RPMI8226 (cell line): ENCODE measurements at regions not wholly inside any gene's neighbourhood (a gene's known extent, or its start where the extent isn't known, plus 50 kb on each side); places are given as distances from the start of the nearest gene placed in this dataset.
"Not testable (repeated sequence)": the region's sequence is repeated elsewhere in the genome, so short reads cannot be mapped to it uniquely, and the experiment has no call there.

Source experiments
- DNase-seq: peaks from one replicate; pipeline ENCODE4 v3.0.0-alpha.2; 2015

DNA sequence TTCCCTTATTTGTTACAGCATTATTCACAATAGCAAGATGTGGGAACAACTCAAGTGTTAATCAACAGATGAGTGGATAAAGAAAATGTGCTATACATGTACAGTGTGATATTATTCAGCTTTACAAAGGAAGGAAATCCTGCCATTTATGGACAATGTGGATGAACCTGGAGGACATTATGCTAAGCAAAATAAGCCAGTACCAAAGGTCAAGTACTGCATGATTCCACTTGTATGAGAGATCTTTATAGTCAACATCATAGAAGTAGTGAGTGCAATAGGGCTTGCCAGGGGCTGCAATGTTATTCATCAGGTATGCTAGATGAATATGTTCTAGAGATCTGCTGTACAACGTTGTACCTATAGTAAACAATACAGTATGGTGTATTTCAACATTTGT lies 138.5 kb upstream of the AGR3 start:
- DNase-seq: no peak

DNA sequence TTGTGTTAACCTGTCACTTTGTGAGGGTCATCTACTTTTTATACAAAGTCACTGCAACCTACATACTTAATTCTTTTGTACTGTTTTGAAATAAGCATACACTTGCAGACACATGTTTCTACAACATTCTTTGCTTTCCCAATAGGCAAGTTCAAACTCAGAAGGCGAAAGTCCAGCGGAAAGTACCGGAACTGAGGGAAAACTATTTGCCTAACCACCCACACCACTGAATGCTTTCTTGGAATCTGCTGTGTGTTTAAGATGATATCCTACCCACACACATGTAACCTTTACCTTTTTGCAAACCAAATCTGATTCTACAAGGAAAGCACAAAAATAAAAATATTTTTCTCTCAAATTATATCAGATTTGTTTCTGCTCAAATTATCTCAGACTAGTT lies 139.4 kb upstream of the AGR3 start:
- no peak for DNase-seq

DNA sequence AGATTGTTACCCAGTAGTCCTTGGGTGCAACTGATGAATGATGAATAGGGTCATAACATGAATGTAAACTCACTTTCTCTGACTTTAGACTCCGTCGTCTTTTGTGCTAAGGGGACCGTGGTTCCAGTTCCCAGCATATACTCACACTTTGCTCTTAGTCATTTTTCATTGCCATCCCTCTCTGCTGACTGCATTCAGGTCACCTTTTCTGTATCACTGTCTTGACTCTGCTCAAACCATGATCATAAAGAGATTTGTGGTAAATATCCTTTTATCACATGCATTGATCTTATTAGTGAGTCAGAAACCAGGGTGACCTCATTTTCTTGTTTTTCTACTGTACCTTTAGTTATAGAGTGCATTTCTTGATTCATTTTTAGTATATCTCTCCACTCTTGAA lies 141.1 kb upstream of the AGR3 start:
- DNase-seq: no peak

DNA sequence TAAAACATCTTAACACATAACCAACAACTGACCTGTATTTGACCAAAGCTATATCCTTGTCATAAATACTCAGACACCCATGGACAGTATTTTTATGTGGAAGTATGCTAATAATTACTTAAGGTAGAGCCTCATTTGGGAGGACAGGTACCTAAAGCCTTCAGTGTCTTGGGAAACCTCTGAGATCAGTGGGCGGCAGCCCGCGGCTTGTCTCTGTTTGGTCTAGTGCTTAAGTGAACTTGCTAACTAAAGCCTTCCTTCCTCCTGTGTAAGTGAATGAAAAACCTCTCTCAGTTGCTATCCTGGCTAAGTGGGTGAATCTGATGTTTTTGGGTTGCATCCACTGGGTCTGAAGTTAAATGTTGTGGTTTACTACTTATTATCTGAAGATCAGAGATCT lies 144.5 kb upstream of the AGR3 start:
- no peak for DNase-seq

DNA sequence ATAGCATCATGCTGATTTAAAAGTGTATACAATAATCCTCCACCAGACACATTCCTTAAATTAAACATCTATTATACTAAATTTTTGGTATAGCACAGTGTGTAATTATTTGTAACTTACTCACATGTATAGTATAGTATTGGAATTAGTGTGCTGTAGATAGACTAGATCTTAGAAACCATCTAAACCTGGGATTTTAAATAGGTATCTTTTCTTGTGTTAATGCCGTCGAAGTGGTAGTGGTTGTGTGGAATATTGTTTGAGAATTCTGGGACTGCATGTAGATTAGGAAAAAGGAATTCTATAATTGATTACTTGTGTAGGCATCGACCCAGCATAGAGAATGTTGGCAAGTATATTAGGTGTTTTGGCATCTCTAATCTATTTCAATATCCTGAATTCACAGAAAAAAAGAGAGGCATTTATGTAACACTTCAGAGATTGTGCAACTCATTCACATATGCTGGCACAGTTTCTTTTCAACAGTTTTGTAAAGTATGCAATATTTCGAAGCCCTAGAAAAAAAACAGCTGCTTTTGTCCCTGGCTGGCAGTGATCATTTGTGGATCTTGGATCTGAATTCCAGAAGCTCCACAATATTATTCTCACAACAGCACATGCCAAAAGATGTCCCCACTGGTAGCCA lies 145.5 kb upstream of the AGR3 start:
- no peak for DNase-seq

DNA sequence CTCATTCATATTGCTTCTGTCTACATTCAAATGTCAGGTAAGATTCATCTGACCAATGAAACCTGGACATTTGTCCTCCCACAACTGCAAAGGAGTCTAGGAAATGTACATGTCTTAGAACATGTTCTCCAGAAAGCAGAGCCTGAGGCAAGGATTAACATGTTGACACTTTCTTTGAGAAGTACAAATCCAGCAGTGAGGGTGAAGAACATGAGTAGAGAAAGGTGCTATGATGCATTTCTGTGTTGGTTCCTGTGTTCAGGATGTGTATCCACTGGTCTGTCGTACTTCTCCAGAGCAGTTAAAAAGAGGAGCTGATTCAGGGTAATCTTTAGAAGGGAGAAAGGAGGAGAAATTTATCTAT lies 146.0 kb upstream of the AGR3 start:
- DNase-seq: no peak

DNA sequence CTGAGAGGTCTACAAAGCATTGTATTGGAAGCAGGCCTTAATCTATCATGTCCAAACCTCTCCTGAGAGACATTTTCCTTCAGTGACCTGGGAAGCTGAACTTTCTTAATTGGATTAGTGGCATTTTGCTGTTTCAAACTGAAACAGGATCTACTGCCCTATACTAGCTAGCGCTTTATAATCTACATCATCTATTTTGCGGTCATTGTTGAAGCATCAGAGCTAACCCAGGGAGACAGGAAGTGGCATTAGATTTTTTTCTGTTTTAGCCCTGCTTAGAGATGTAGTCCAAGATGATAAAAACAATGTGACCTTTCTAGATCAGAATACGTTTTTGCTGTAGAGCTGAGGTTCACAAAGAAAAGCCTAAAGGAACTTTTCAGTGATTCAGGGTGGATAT lies 147.4 kb upstream of the AGR3 start:
- DNase-seq: no peak

DNA sequence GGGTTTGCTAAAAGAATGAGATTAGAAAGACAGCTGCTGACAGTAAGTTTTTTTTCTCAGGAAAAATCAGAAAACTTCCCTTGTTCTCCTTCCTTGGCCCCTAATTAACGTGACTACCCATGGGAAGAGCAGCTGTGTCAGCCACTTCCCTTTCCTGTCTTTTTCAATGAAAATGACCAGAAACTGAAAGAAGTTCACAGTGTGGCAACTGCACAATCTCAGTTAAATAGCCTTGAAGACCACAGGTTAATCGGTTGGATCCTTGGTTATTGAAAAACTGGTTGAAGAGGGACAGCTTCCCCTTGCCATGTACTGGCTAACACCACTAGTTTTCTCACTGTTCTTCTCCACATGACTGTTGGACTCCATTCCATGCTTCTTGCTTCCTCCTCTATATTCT lies 148.8 kb upstream of the AGR3 start:
- no peak for DNase-seq

DNA sequence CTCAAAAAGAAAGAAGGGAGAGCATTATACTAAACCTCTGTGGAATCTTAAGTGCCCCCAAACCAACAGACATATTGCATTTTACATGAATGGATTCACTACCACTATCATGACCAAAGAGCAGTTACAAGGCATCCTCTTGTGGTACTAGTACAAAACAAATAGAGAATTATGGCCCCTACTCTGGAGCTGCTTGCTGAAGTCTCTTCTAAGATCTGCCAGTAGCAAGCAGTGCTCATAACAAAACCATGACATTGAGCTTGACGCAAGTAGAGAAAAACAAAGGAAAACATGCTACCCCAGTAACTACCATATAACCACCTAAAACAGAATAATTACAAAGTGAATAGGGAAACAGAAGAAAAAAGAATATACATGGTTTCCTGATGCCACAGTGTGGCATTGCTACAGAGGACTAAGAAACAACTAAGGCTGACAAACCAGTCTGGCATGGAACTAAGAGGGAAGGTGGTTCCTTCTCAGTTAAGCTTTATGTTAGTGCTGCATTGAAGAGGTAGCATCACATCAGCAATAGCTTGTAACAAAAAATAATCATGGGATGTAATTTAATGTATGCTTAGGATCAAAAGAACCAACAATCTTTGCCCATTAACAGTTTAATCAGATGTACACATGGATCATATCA lies 150.2 kb upstream of the AGR3 start:
- no peak for DNase-seq

DNA sequence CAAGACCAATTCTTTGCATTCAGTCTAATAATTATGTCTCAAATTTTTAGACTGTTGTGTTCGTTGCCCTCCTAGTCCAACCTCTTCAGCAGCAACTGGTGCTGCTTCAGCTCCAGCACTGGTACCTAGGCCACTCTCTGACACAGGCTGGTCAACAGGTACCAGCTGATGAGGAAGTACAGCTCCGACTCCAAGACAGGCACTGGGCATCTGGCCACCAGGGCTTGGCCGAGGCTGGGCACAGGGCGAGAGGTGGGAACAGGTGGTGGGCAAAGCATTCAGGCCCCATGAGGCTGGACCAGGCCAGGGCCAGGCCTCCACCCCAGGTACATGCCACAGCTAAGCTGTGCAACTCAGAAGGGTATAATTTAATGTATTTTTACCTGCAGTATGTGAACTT lies 151.5 kb upstream of the AGR3 start:
- no peak for DNase-seq

DNA sequence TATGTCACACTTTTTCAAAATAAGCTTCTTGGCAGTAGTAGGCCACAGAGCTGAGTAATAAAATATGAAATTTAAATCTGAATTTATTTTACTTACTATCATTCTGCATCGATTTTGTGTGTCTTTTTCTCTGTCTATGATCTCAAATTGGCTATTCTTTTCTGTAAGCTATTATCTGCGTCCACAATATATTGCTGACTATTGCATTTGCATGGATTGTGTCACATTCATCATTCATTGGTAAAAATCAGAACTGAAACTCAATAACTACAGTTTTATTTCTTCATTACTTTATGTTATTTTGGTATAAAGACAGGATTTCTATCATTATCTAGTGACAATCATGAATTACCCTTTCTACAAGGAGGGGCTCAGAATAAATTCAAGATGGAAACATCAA lies 154.8 kb upstream of the AGR3 start:
- no peak for DNase-seq

DNA sequence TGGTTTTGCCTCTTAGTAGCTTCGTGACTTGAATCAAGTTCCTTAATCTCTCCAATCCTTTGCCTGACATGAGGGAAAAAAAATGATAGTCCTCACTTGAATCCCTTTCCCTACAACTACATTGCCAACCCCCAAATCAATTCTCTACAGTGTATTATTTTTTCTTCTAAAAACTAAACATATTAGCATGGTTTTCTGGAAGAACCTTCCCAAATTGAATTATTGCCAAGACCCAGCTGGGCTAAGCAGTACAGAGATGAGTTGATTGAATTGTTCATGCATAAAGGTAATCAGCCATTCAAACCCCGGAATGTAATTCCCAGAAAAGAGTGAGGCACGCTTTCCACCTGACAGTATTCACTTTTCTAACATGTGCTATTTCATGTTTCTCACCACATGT lies 155.6 kb upstream of the AGR3 start:
- no peak for DNase-seq

DNA sequence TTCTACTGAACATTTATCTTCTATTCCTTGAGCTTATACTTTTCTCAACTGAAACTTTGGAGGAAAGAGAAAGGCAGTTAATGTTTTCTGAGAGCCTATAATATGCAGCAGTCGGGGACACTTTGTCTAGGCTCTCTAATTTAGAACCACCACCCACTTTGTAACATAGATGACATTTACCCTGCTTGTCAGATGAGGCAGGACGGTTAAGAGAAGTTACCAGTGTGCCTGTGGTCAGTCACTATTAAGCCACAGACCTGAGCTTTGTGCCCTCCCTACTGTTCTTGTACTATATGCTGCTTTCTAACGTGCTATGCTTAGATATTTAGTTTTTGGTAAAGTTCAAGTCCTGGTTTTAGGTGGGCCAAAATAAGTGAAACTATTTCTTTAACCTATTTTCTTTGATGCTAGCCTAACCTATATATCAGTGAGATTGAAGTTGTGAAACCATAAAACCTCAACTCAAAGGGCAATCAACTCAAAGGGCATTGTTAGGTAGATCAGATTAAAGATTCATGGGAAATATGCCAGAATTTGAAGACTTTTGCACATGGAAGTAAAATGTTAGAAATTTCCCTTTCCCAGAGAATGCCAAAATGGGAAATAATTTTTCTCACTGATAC lies 156.5 kb upstream of the AGR3 start:
- DNase-seq: no peak

DNA sequence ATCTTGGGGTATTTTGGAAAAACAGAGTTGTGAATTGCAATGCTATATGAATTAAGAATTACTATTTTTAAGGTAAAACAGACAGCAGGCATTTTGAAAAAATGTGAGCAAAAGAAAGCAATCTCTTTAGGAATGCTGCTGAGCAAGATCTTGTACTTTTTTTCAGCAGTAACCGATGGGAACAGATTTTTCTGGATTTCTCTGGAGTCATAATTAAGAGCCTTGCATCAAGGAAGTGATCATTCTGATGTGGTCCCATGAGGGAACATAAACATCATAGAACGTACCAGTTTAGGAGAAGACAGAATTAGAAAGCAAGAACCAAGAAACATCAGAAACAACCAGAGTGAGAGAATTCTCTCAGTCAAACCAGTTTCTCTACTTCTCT lies 157.0 kb upstream of the AGR3 start:
- DNase-seq: no peak

DNA sequence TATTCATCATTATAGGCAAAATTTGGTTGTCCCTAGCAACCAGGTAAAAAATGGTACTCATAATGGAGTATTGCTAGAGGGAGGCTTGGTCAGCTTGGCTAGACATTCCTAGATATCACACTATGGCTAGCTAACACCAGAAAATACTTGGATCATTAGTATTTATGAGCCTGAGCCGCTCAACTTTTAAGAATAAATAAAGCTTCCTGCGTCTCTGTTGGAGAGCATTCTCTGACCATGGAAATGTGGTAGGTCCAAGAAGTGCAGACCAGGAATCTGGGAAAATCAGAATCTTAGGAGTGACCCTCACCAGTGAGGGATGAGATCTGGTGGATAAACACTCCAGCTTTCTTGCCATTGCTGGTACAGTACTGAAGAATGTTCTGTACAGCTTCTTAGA lies 157.6 kb upstream of the AGR3 start:
- no peak for DNase-seq

DNA sequence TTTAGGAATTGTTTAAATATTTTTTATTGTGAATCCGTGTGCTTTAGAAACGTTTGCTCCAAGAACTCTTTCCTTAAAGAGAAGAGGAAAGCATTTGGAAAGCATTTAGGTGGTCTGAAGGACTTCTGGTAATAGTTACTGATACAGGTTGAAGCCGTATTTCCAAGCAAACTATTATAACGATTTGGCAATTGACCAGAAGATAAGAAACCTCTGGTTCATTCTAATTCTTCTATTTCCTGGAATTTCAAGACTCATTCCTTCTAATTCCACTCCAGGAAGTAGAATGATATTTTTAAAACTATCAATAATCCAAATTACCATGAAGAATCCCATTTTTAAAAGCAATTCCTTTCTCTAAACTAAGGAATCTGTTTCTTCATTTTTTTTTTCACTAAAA lies 158.9 kb upstream of the AGR3 start:
- DNase-seq: no peak

DNA sequence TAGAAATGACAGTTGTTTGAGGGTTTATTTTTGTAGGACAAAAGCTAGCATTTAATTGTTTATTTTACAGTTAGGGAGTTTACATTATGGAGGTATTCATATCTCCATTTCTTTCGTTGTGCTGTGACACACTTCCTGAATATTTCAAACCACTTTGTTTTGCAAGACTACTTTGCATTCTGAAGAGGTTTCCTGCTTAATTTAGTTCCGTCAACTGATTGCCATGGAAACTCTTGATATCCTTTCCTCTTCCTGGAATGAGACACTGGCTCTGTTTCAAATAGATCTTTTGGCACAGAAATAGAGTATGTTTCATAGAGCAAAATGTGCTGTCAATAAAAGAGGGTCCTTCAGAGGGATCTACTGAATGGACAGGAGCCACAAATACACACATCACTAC lies 159.5 kb upstream of the AGR3 start:
- DNase-seq: no peak

DNA sequence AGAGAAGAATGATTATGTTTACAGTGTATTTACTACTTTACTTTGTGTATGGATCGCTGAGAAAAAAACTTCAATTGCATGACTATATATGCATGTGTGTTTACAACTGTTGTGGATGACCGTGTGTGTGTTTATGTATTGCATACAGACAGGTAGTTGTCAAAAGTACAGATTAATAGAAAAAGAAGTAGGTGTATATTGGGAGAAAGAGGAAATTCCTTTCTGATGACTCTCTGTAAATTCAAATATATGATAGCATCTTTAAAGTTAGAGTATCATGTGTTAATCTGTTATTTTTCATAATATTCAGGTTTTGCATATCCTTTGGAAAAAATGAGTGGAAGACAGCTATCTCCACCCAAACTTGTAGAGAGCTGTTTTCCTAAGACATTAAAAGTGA lies 160.4 kb upstream of the AGR3 start:
- no peak for DNase-seq

DNA sequence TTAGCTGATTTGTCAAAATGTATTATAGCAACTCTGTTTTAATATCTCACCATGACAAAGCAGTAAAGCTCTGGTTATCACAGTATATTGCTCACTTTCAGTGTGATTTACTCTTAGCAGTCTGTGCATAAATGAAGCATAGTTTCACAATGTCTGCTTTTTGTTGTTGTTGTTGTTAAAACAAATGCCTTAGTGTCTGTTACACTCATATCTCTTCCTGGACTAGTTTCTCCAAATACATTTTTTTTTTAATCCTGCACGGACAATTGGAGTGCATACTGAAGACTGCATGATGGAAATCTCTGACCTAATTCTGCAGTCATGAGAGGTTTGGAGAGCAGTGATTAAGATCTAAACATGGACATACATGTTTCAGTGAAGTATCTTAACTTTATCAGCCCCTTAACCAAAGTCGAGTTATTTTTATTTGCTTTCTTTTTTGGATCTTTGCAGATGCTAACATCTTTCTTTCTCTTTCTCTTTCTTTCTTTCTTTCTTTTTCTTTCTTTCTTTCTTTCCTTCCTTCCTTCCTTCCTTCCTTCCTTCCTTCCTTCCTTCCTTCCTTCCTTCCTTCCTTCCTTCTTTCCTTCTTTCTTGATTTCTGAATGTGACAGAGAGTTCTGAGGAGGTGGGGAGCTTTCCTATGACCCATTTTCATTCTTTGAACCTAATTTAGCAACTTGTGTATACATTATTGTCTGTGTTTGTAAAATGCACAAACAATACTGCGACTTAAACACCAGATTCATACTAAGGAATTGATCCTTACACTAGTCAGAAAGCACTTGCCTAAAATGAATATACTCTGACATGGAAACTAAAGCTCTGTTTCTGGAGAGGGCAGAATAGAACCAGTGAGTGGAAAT lies 161.5 kb upstream of the AGR3 start:
- no peak for DNase-seq

DNA sequence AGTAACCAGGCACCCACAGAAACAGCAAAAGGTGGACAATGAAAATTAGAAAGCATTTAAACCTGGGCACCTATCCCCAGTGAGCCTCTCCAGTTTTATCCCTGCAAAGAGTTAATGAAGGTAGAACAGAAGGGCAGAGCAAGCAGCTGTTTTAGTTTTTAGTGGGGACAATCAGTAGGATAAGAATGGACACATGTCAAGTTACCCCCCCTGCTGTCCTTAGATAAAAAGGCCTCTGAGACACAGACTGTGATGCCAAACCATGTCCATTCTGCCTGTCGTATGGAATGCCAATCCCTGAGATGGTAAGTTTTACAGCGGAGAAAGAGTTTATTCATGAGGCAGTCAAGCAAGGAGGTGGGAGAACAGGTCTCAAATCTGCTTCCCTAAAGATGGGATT lies 162.6 kb upstream of the AGR3 start:
- DNase-seq: no peak

DNA sequence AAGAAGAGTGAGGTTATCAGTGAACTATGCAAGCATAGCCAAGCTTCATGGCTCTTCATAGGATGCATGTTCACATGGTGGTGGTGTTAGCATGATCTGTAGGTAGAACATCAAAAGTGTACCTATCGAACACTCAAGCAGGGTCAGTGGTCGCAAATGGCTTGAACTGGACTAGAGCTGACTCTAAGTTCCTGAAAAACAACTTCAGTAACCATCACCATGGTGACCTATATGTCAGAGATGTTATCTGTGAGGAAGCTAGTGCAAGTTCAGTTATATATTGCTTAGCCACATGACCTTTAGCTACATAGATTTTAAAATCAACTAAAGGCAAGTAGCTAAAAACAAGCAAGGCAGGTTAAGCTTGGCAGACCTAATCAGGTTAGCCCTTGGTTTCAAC lies 163.1 kb upstream of the AGR3 start:
- no peak for DNase-seq

DNA sequence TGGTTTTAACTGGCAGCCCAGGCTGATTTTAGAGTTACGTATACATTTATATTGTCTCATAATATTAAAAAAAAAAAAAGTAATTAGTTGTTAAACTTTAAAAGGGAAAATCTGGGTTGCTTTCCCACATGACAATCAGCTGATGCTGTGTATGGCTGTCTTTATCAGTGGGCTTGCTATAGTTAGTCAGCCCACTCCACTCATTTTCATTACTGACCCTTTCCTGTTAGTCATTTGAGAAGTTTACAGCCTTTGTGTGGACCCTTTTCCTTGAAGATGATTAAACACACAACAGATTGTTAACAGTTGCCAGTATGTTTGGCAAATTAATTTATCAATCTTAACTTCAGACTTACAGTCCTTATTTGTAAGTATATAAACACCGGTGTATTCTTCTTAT lies 164.5 kb upstream of the AGR3 start:
- no peak for DNase-seq

DNA sequence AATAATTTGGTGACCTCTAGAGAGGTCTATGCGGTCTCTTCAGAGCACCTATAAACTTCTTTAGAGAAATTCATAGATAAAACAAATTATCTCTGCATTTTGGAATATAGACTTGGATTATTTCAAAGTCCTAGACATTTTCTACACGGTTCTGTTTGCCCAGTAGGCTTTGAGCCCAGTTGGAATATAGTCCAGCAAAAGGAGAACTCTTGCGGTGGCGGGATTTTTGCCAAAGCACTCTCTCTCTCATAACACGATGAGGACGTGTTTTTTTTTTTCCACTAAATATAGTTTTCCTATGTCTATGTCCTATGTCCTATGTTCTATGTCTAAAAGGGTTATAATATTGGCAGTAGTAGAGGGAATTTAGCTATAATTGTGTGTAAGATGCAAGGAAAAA lies 164.9 kb upstream of the AGR3 start:
- DNase-seq: no peak

DNA sequence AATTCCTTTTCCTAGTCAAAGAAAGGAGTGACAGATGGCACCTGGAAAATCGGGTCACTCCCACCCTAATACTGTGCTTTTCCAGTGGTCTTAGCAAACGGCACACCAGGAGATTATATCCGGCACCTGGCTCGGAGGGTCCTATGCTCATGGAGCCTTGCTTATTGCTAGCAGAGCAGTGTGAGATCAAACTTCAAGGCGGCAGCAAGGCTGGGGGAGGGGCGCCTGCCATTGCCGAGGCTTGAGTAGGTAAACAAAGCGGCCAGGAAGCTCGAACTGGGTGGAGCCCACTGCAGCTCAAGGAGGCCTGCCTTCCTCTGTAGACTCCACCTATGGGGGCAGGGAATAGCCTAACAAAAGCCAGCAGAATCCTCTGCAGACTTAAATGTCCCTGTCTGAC lies 171.4 kb upstream of the AGR3 start:
- not testable (repeated sequence) for DNase-seq
